ENCODE measurements at regions not wholly inside any gene's neighbourhood (a gene's known extent, or its start where the extent isn't known, plus 50 kb on each side); places are given as distances from the start of the nearest gene placed in this dataset.

GRCh38 chr12:91290354-91290753 is 107.7 kb upstream of the DCN start:
- Histone ChIP-seq H3K4me1 (ENCODE audit: insufficient read depth, low read length) (no peaks in the 10 kb centered on the region), H3K9me3 (ENCODE audit: insufficient read depth, low read depth, low read length) (no peaks in the 10 kb centered on the region), H3K27me3 (ENCODE audit: insufficient read depth, low read length) (no peaks in the 10 kb centered on the region), H3K36me3 (ENCODE audit: insufficient read depth, low read depth, low read length) (no peaks in the 10 kb centered on the region), H3K27ac (ENCODE audit: low read length) (no peak overlapping the region), H3K9ac (ENCODE audit: low read depth, low read length) (no peak overlapping the region), H3K4me3 (ENCODE audit: low read length) (no peak overlapping the region)

- no peaks in the 10 kb centered on the region for H3K4me1 ChIP-seq (ENCODE audit: insufficient read depth, low read length)
- no peak overlapping the region for H3K9ac ChIP-seq (ENCODE audit: low read depth, low read length)
- H3K36me3 ChIP-seq (ENCODE audit: insufficient read depth, low read depth, low read length), result no peaks in the 10 kb centered on the region
- no peaks in the 10 kb centered on the region for H3K9me3 ChIP-seq (ENCODE audit: insufficient read depth, low read depth, low read length)
- H3K27ac ChIP-seq (ENCODE audit: low read length), result no peak overlapping the region
- no peak overlapping the region for H3K4me3 ChIP-seq (ENCODE audit: low read length)
- no peaks in the 10 kb centered on the region for H3K27me3 ChIP-seq (ENCODE audit: insufficient read depth, low read length)
Measured at GRCh38 chr12:91289906-91290305, 107.3 kb upstream of the DCN start.

GRCh38 chr12:91289072-91289471 is 106.5 kb upstream of the DCN start:
- H3K4me1 ChIP-seq (ENCODE audit: insufficient read depth, low read length), result no peaks in the 10 kb centered on the region
- no peaks in the 10 kb centered on the region for H3K27me3 ChIP-seq (ENCODE audit: insufficient read depth, low read length)
- no peak overlapping the region for H3K9ac ChIP-seq (ENCODE audit: low read depth, low read length)
- H3K9me3 ChIP-seq (ENCODE audit: insufficient read depth, low read depth, low read length), result no peaks in the 10 kb centered on the region
- H3K4me3 ChIP-seq (ENCODE audit: low read length), result no peak overlapping the region
- H3K27ac ChIP-seq (ENCODE audit: low read length), result no peak overlapping the region
- H3K36me3 ChIP-seq (ENCODE audit: insufficient read depth, low read depth, low read length), result no peaks in the 10 kb centered on the region

- H3K27me3 ChIP-seq (ENCODE audit: insufficient read depth, low read length), result no peaks in the 10 kb centered on the region
- H3K36me3 ChIP-seq (ENCODE audit: insufficient read depth, low read depth, low read length), result no peaks in the 10 kb centered on the region
- H3K9ac ChIP-seq (ENCODE audit: low read depth, low read length), result no peak overlapping the region
Measured at GRCh38 chr12:91287753-91288152, 105.1 kb upstream of the DCN start.

GRCh38 chr12:91278126-91278525 is 95.5 kb upstream of the DCN start:
- H3K27ac ChIP-seq (ENCODE audit: low read length), result no peak overlapping the region
- no peaks in the 10 kb centered on the region for H3K9me3 ChIP-seq (ENCODE audit: insufficient read depth, low read depth, low read length)
- no peak overlapping the region for H3K4me3 ChIP-seq (ENCODE audit: low read length)
- H3K27me3 ChIP-seq (ENCODE audit: insufficient read depth, low read length), result no peaks in the 10 kb centered on the region
- H3K4me1 ChIP-seq (ENCODE audit: insufficient read depth, low read length), result peaks cover 23% of the 10 kb centered on the region; the same call in 1 of the 2 replicates
- H3K36me3 ChIP-seq (ENCODE audit: insufficient read depth, low read depth, low read length), result no peaks in the 10 kb centered on the region
- H3K9ac ChIP-seq (ENCODE audit: low read depth, low read length), result no peak overlapping the region

More at GRCh38 chr12:91287753-91288152, 105.1 kb upstream of the DCN start:
- no peaks in the 10 kb centered on the region for H3K4me1 ChIP-seq (ENCODE audit: insufficient read depth, low read length)
- no peaks in the 10 kb centered on the region for H3K9me3 ChIP-seq (ENCODE audit: insufficient read depth, low read depth, low read length)
- H3K4me3 ChIP-seq (ENCODE audit: low read length), result no peak overlapping the region
- H3K27ac ChIP-seq (ENCODE audit: low read length), result no peak overlapping the region

GRCh38 chr12:91276509-91276908 is 93.9 kb upstream of the DCN start:
- Histone ChIP-seq H3K4me1 (ENCODE audit: insufficient read depth, low read length) (peaks cover 37% of the 10 kb centered on the region; the same call in 1 of the 2 replicates), H3K9ac (ENCODE audit: low read depth, low read length) (no peak overlapping the region), H3K36me3 (ENCODE audit: insufficient read depth, low read depth, low read length) (no peaks in the 10 kb centered on the region), H3K9me3 (ENCODE audit: insufficient read depth, low read depth, low read length) (no peaks in the 10 kb centered on the region), H3K27ac (ENCODE audit: low read length) (no peak overlapping the region), H3K4me3 (ENCODE audit: low read length) (no peak overlapping the region), H3K27me3 (ENCODE audit: insufficient read depth, low read length) (no peaks in the 10 kb centered on the region)

- H3K4me3 ChIP-seq (ENCODE audit: low read length), result no peak overlapping the region
- H3K4me1 ChIP-seq (ENCODE audit: insufficient read depth, low read length), result peaks cover 37% of the 10 kb centered on the region; the same call in 1 of the 2 replicates
- H3K9ac ChIP-seq (ENCODE audit: low read depth, low read length), result peak overlapping the region; percentile 42; the same call in 1 of the 2 replicates
- H3K27ac ChIP-seq (ENCODE audit: low read length), result no peak overlapping the region
- no peaks in the 10 kb centered on the region for H3K9me3 ChIP-seq (ENCODE audit: insufficient read depth, low read depth, low read length)
- no peaks in the 10 kb centered on the region for H3K36me3 ChIP-seq (ENCODE audit: insufficient read depth, low read depth, low read length)
- H3K27me3 ChIP-seq (ENCODE audit: insufficient read depth, low read length), result no peaks in the 10 kb centered on the region
Measured at GRCh38 chr12:91275321-91275720, 92.7 kb upstream of the DCN start.

DNA sequence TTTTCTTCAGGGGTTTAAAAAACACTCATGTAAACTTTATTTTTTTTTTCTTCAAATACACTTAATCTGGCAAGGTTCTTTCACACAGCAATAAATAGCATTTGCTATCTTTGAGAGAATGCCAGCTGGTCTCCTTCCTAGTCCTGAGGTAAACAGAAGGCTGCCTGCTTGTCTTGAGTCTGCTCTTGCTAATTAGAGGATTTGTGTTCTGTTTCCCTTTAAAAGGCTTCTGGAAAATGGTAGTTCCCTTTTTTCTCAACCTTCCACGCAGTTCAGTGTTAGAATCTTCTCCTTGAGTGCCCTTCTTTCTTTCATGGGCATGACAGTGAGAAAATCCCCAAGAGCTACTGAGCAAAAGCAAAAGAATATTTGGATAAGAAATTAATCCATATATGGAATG is 92.3 kb upstream of the DCN start:
- H3K36me3 ChIP-seq (ENCODE audit: insufficient read depth, low read depth, low read length), result no peaks in the 10 kb centered on the region
- H3K4me1 ChIP-seq (ENCODE audit: insufficient read depth, low read length), result peaks cover 37% of the 10 kb centered on the region; the same call in 1 of the 2 replicates
- H3K4me3 ChIP-seq (ENCODE audit: low read length), result no peak overlapping the region
- H3K9me3 ChIP-seq (ENCODE audit: insufficient read depth, low read depth, low read length), result no peaks in the 10 kb centered on the region
- peak overlapping the region; percentile 42; the same call in 1 of the 2 replicates for H3K9ac ChIP-seq (ENCODE audit: low read depth, low read length)
- H3K27ac ChIP-seq (ENCODE audit: low read length), result no peak overlapping the region
- H3K27me3 ChIP-seq (ENCODE audit: insufficient read depth, low read length), result no peaks in the 10 kb centered on the region

- Histone ChIP-seq H3K9me3 (ENCODE audit: insufficient read depth, low read depth, low read length) (no peaks in the 10 kb centered on the region), H3K27ac (ENCODE audit: low read length) (peak overlapping the region; percentile 67), H3K4me3 (ENCODE audit: low read length) (no peak overlapping the region), H3K9ac (ENCODE audit: low read depth, low read length) (peak overlapping the region; percentile 22; the same call in 1 of the 2 replicates), H3K27me3 (ENCODE audit: insufficient read depth, low read length) (no peaks in the 10 kb centered on the region), H3K36me3 (ENCODE audit: insufficient read depth, low read depth, low read length) (no peaks in the 10 kb centered on the region), H3K4me1 (ENCODE audit: insufficient read depth, low read length) (peaks cover 37% of the 10 kb centered on the region; the same call in 1 of the 2 replicates)
Measured at GRCh38 chr12:91273560-91273959, 90.9 kb upstream of the DCN start.

- Histone ChIP-seq H3K4me1 (ENCODE audit: insufficient read depth, low read length) (peaks cover 37% of the 10 kb centered on the region; the same call in 1 of the 2 replicates), H3K9ac (ENCODE audit: low read depth, low read length) (no peak overlapping the region), H3K27me3 (ENCODE audit: insufficient read depth, low read length) (no peaks in the 10 kb centered on the region), H3K4me3 (ENCODE audit: low read length) (0 out of 2 replicates have a peak overlapping the region, but pooled peaks have one; percentile 34), H3K9me3 (ENCODE audit: insufficient read depth, low read depth, low read length) (no peaks in the 10 kb centered on the region), H3K36me3 (ENCODE audit: insufficient read depth, low read depth, low read length) (no peaks in the 10 kb centered on the region), H3K27ac (ENCODE audit: low read length) (peak overlapping the region; percentile 67)
Measured at GRCh38 chr12:91272461-91273063, 89.9 kb upstream of the DCN start.

- Histone ChIP-seq H3K27me3 (ENCODE audit: insufficient read depth, low read length) (no peaks in the 10 kb centered on the region), H3K4me1 (ENCODE audit: insufficient read depth, low read length) (peaks cover 37% of the 10 kb centered on the region; the same call in 1 of the 2 replicates), H3K27ac (ENCODE audit: low read length) (no peak overlapping the region), H3K4me3 (ENCODE audit: low read length) (no peak overlapping the region), H3K36me3 (ENCODE audit: insufficient read depth, low read depth, low read length) (no peaks in the 10 kb centered on the region), H3K9ac (ENCODE audit: low read depth, low read length) (no peak overlapping the region), H3K9me3 (ENCODE audit: insufficient read depth, low read depth, low read length) (no peaks in the 10 kb centered on the region)
Measured at GRCh38 chr12:91271185-91271584, 88.6 kb upstream of the DCN start.

- Histone ChIP-seq H3K36me3 (ENCODE audit: insufficient read depth, low read depth, low read length) (no peaks in the 10 kb centered on the region), H3K27ac (ENCODE audit: low read length) (no peak overlapping the region), H3K4me3 (ENCODE audit: low read length) (no peak overlapping the region), H3K9me3 (ENCODE audit: insufficient read depth, low read depth, low read length) (no peaks in the 10 kb centered on the region), H3K9ac (ENCODE audit: low read depth, low read length) (no peak overlapping the region), H3K27me3 (ENCODE audit: insufficient read depth, low read length) (no peaks in the 10 kb centered on the region), H3K4me1 (ENCODE audit: insufficient read depth, low read length) (peaks cover 3% of the 10 kb centered on the region; the same call in 1 of the 2 replicates)
Measured at GRCh38 chr12:91267039-91267438, 84.4 kb upstream of the DCN start.

Measured in iPS-20b (cell line).